MG63 (cell line): ENCODE measurements at regions not wholly inside any gene's neighbourhood (a gene's known extent, or its start where the extent isn't known, plus 50 kb on each side); places are given as distances from the start of the nearest gene placed in this dataset.
A peak's percentile ranks its signal among the peaks of the same experiment; 100 is the strongest.

ENCODE experiments used
- DNase-seq: peaks from one replicate; pipeline ENCODE4 v3.0.0-alpha.2; 2020
- H3K27me3 ChIP-seq: fragments of 250-450 bp; sonication (Bioruptor Pico); 2 replicates; pipeline ENCODE4 v1.5.1; 2020; ENCODE audit warnings: mild to moderate bottlenecking, moderate library complexity
- H3K36me3 ChIP-seq: fragments of 250-450 bp; sonication (Bioruptor Pico); 2 replicates; pipeline ENCODE4 v1.5.1; 2020; ENCODE audit warnings: mild to moderate bottlenecking, moderate library complexity
- H3K4me3 ChIP-seq: fragments of 250-450 bp; sonication (Bioruptor Pico); 2 replicates; pipeline ENCODE4 v1.5.1; 2020; ENCODE audit warnings: mild to moderate bottlenecking, moderate library complexity
- H3K9me3 ChIP-seq: fragments of 250-450 bp; sonication (Bioruptor Pico); 2 replicates; pipeline ENCODE4 v1.5.1; 2020; ENCODE audit warnings: mild to moderate bottlenecking, moderate library complexity

- Histone ChIP-seq H3K27me3 (no peaks in the 10 kb centered on the region; the same call in 1 of the 2 replicates), H3K36me3 (no peaks in the 10 kb centered on the region), H3K4me3 (no peak overlapping the region), H3K9me3 (no peaks in the 10 kb centered on the region)
- DNase-seq: no peak
Observed at GRCh38 chr11:116112087-116112935, 608.1 kb upstream of the CADM1 start.

GRCh38 chr11:116111546-116111945 is 607.3 kb upstream of the CADM1 start:
- Histone ChIP-seq H3K36me3 (no peaks in the 10 kb centered on the region), H3K27me3 (no peaks in the 10 kb centered on the region; the same call in 1 of the 2 replicates), H3K9me3 (no peaks in the 10 kb centered on the region), H3K4me3 (no peak overlapping the region)
- DNase-seq: no peak

GRCh38 chr11:116110802-116111201 is 606.6 kb upstream of the CADM1 start:
- Histone ChIP-seq H3K9me3 (no peaks in the 10 kb centered on the region), H3K27me3 (no peaks in the 10 kb centered on the region; the same call in 1 of the 2 replicates), H3K36me3 (no peaks in the 10 kb centered on the region), H3K4me3 (no peak overlapping the region)
- DNase-seq: no peak

- Histone ChIP-seq H3K9me3 (no peaks in the 10 kb centered on the region), H3K27me3 (no peaks in the 10 kb centered on the region; the same call in 1 of the 2 replicates), H3K36me3 (no peaks in the 10 kb centered on the region), H3K4me3 (no peak overlapping the region)
- DNase-seq: no peak
Observed at GRCh38 chr11:116110356-116110755, 606.1 kb upstream of the CADM1 start.

GRCh38 chr11:116109228-116109627 is 605.0 kb upstream of the CADM1 start:
- DNase-seq: peak; percentile 76
- H3K36me3 ChIP-seq: no peaks in the 10 kb centered on the region
- no peaks in the 10 kb centered on the region; the same call in 1 of the 2 replicates for H3K27me3 ChIP-seq
- H3K9me3 ChIP-seq: no peaks in the 10 kb centered on the region
- H3K4me3 ChIP-seq: no peak overlapping the region

GRCh38 chr11:116108161-116108560 is 603.9 kb upstream of the CADM1 start:
- no peaks in the 10 kb centered on the region for H3K36me3 ChIP-seq
- H3K4me3 ChIP-seq: no peak overlapping the region
- no peak for DNase-seq
- no peaks in the 10 kb centered on the region for H3K9me3 ChIP-seq
- H3K27me3 ChIP-seq: no peaks in the 10 kb centered on the region; the same call in 1 of the 2 replicates

- Histone ChIP-seq H3K27me3 (no peaks in the 10 kb centered on the region; the same call in 1 of the 2 replicates), H3K4me3 (no peak overlapping the region), H3K9me3 (no peaks in the 10 kb centered on the region), H3K36me3 (no peaks in the 10 kb centered on the region)
- DNase-seq: no peak
Observed at GRCh38 chr11:116107229-116107628, 603.0 kb upstream of the CADM1 start.

GRCh38 chr11:116104498-116105174 is 600.4 kb upstream of the CADM1 start:
- Histone ChIP-seq H3K4me3 (no peak overlapping the region), H3K36me3 (no peaks in the 10 kb centered on the region), H3K27me3 (no peaks in the 10 kb centered on the region; the same call in 1 of the 2 replicates), H3K9me3 (no peaks in the 10 kb centered on the region)
- DNase-seq: no peak

- H3K9me3 ChIP-seq: no peaks in the 10 kb centered on the region
- H3K27me3 ChIP-seq: no peaks in the 10 kb centered on the region
Observed at GRCh38 chr11:116101902-116102301, 597.7 kb upstream of the CADM1 start.

GRCh38 chr11:116100016-116100415 is 595.8 kb upstream of the CADM1 start:
- Histone ChIP-seq H3K9me3 (no peaks in the 10 kb centered on the region), H3K4me3 (no peak overlapping the region), H3K27me3 (no peaks in the 10 kb centered on the region), H3K36me3 (no peaks in the 10 kb centered on the region)
- no peak for DNase-seq

More at GRCh38 chr11:116101902-116102301, 597.7 kb upstream of the CADM1 start:
- Histone ChIP-seq H3K4me3 (no peak overlapping the region), H3K36me3 (no peaks in the 10 kb centered on the region)
- DNase-seq: no peak

GRCh38 chr11:116099541-116099940 is 595.3 kb upstream of the CADM1 start:
- H3K9me3 ChIP-seq: no peaks in the 10 kb centered on the region
- no peak for DNase-seq
- no peak overlapping the region for H3K4me3 ChIP-seq
- no peaks in the 10 kb centered on the region for H3K36me3 ChIP-seq
- H3K27me3 ChIP-seq: no peaks in the 10 kb centered on the region

- Histone ChIP-seq H3K9me3 (no peaks in the 10 kb centered on the region), H3K36me3 (no peaks in the 10 kb centered on the region), H3K27me3 (no peaks in the 10 kb centered on the region), H3K4me3 (no peak overlapping the region)
- no peak for DNase-seq
Observed at GRCh38 chr11:116096272-116096995, 592.2 kb upstream of the CADM1 start.

GRCh38 chr11:116093481-116094270 is 589.5 kb upstream of the CADM1 start:
- Histone ChIP-seq H3K9me3 (no peaks in the 10 kb centered on the region), H3K4me3 (no peak overlapping the region), H3K27me3 (no peaks in the 10 kb centered on the region), H3K36me3 (no peaks in the 10 kb centered on the region)
- no peak for DNase-seq

- Histone ChIP-seq H3K4me3 (no peak overlapping the region), H3K27me3 (no peaks in the 10 kb centered on the region), H3K36me3 (no peaks in the 10 kb centered on the region), H3K9me3 (no peaks in the 10 kb centered on the region)
- DNase-seq: no peak
Observed at GRCh38 chr11:116093065-116093464, 588.9 kb upstream of the CADM1 start.

- no peak for DNase-seq
Observed at GRCh38 chr11:116086426-116086825, 582.2 kb upstream of the CADM1 start.

GRCh38 chr11:116085031-116085635 is 580.9 kb upstream of the CADM1 start:
- Histone ChIP-seq H3K36me3 (no peaks in the 10 kb centered on the region), H3K9me3 (no peaks in the 10 kb centered on the region), H3K4me3 (no peak overlapping the region), H3K27me3 (no peaks in the 10 kb centered on the region)
- no peak for DNase-seq

More at GRCh38 chr11:116086426-116086825, 582.2 kb upstream of the CADM1 start:
- no peaks in the 10 kb centered on the region for H3K27me3 ChIP-seq
- H3K36me3 ChIP-seq: no peaks in the 10 kb centered on the region
- H3K4me3 ChIP-seq: no peak overlapping the region
- H3K9me3 ChIP-seq: no peaks in the 10 kb centered on the region
